Upper lobe of left lung (tissue), 4 donors: ENCODE measurements at regions not wholly inside any gene's neighbourhood (a gene's known extent, or its start where the extent isn't known, plus 50 kb on each side); places are given as distances from the start of the nearest gene placed in this dataset.

Source experiments
- CTCF ChIP-seq, 6 experiments: fragments of 450-650 bp in 4 of 6; fragments of 200-600 bp in 2 of 6; sonication (generic) in 2 of 6; IDR thresholded peaks; one replicate each; pipeline ENCODE4 v1.5.1; 2016 to 2019; ENCODE audit warnings: antibody characterized with exemption in 6 of 6
- POLR2A ChIP-seq, 4 donors: fragments of 450-650 bp; IDR thresholded peaks; one replicate each; pipeline ENCODE4 v1.5.1; 2016 to 2017; ENCODE audit warnings: antibody characterized with exemption in 4 of 4, mild to moderate bottlenecking in 2 of 4
- POLR2AphosphoS5 ChIP-seq, 2 donors: sonication (generic); formaldehyde crosslinking; IDR thresholded peaks; one replicate each; pipeline ENCODE4 v1.5.1; 2017; ENCODE audit warnings: antibody characterized with exemption in 2 of 2

- no peak for TF ChIP-seq CTCF (IDR thresholded peaks at IDR 0.05)
- TF ChIP-seq POLR2A (IDR thresholded peaks at IDR 0.05) = no peak
- no peak for TF ChIP-seq POLR2AphosphoS5 (IDR thresholded peaks at IDR 0.05)
Measured at GRCh38 chr4:138588501-138588900, 346.4 kb upstream of the SLC7A11 start.
